IMR-90 (cell line): ENCODE measurements at regions not wholly inside any gene's neighbourhood (a gene's known extent, or its start where the extent isn't known, plus 50 kb on each side); places are given as distances from the start of the nearest gene placed in this dataset.

Experiments
- ATAC-seq: fragments of 200-7000 bp; cut with Tn5 transposase; 2 replicates; pipeline ENCODE4 v1.9.1; 2020; ENCODE audit warnings: low read depth, mild to moderate bottlenecking, moderate library complexity
- BruUV-seq: library from RNA; stranded (reverse); fragments of 400-500 nt; replicated peaks from 2 replicates; lab custom pipeline; 2021; lab: Mats Ljungman, UMichigan
- CTCF ChIA-PET: fragments of 300-600 bp; formaldehyde crosslinking; extraction: SDS; loops from one replicate; lab custom pipeline; 2021; ENCODE audit warnings: antibody characterized with exemption; lab: Yijun Ruan, JAX
- POLR2A ChIA-PET: fragments of 300-600 bp; sonication (Branson Sonifier 250); formaldehyde crosslinking; loops from one replicate; lab custom pipeline; 2022; ENCODE audit warnings: antibody characterized with exemption; ENCODE audit not compliant: unreplicated experiment; lab: Charles Lee
- DNase-seq: peaks from one replicate; pipeline ENCODE4 v3.0.0; 2013
- H2AFZ ChIP-seq: replicated peaks from 2 replicates; pipeline ENCODE3; 2013; ENCODE audit warnings: low read length, mild to moderate bottlenecking; ENCODE audit not compliant: poor library complexity
- H2AK5ac ChIP-seq: 2 replicates; pipeline ENCODE4 v1.6.1; 2013; ENCODE audit warnings: low read depth, low read length, inconsistent platforms
- H2AK9ac ChIP-seq: replicated peaks from 2 replicates; pipeline ENCODE3; 2013; ENCODE audit warnings: mild to moderate bottlenecking, low read depth, low read length, moderate library complexity; ENCODE audit not compliant: poor library complexity
- H2BK120ac ChIP-seq: 2 replicates; pipeline ENCODE4 v1.6.1; 2013; ENCODE audit warnings: low read depth, low read length, inconsistent platforms
- H2BK15ac ChIP-seq: 3 replicates; pipeline ENCODE4 v1.6.1; 2013; ENCODE audit warnings: low read depth, low read length, inconsistent platforms
- H2BK20ac ChIP-seq: 2 replicates; pipeline ENCODE4 v1.6.1; 2013; ENCODE audit warnings: low read depth, mild to moderate bottlenecking, inconsistent platforms, low read length, moderate library complexity
- H2BK5ac ChIP-seq: 2 replicates; pipeline ENCODE4 v1.6.1; 2013; ENCODE audit warnings: mild to moderate bottlenecking, low read depth, low read length, inconsistent platforms; ENCODE audit not compliant: poor library complexity, severe bottlenecking
- H3K14ac ChIP-seq: replicated peaks from 2 replicates; pipeline ENCODE4 v1.6.1; 2013; ENCODE audit warnings: low read depth, low read length, inconsistent platforms
- H3K18ac ChIP-seq: 2 replicates; pipeline ENCODE4 v1.6.1; 2013; ENCODE audit warnings: low read depth, low read length, control low read depth
- H3K23ac ChIP-seq: 2 replicates; pipeline ENCODE4 v1.6.1; 2013; ENCODE audit warnings: low read depth, low read length, inconsistent platforms
- H3K27ac ChIP-seq: 2 replicates; pipeline ENCODE4 v1.5.1; 2013; ENCODE audit warnings: mild to moderate bottlenecking, control low read depth, low read length; ENCODE audit not compliant: insufficient read depth
- H3K27me3 ChIP-seq: 2 replicates; pipeline ENCODE4 v1.6.1; 2013; ENCODE audit warnings: low read length; ENCODE audit not compliant: control insufficient read depth, insufficient read depth
- H3K36me3 ChIP-seq: 2 replicates; pipeline ENCODE4 v1.6.1; 2013; ENCODE audit warnings: low read length, mixed read lengths; ENCODE audit not compliant: control insufficient read depth, insufficient read depth
- H3K4ac ChIP-seq: 2 replicates; pipeline ENCODE4 v1.6.1; 2013; ENCODE audit warnings: low read depth, low read length, inconsistent platforms
- H3K4me1 ChIP-seq: 2 replicates; pipeline ENCODE4 v1.6.1; 2013; ENCODE audit warnings: low read length, mixed read lengths; ENCODE audit not compliant: control insufficient read depth, insufficient read depth
- H3K4me2 ChIP-seq: 2 replicates; pipeline ENCODE4 v1.6.1; 2013; ENCODE audit warnings: low read depth, mild to moderate bottlenecking, control low read depth, low read length, moderate library complexity
- H3K4me3 ChIP-seq: 2 replicates; pipeline ENCODE4 v1.5.1; 2013; ENCODE audit warnings: low read depth, mild to moderate bottlenecking, control low read depth, low read length, moderate library complexity; ENCODE audit not compliant: insufficient read depth
- H3K56ac ChIP-seq: 2 replicates; pipeline ENCODE4 v1.6.1; 2013; ENCODE audit warnings: low read length, inconsistent platforms; ENCODE audit not compliant: insufficient read depth; ENCODE audit errors: extremely low read depth
- H3K79me1 ChIP-seq, 2 experiments: 2 replicates each; pipeline ENCODE4 v1.6.1; 2013; ENCODE audit warnings: low read length in 2 of 2, inconsistent platforms in 1 of 2, low read depth in 1 of 2
- H3K9ac ChIP-seq: 2 replicates; pipeline ENCODE4 v1.6.1; 2013; ENCODE audit warnings: low read depth, low read length, control low read depth
- H3K9me1 ChIP-seq: 2 replicates; pipeline ENCODE4 v1.6.1; 2013; ENCODE audit warnings: low read length, inconsistent platforms; ENCODE audit not compliant: insufficient read depth
- H3K9me3 ChIP-seq: 2 replicates; pipeline ENCODE4 v1.6.1; 2013; ENCODE audit warnings: low read length; ENCODE audit not compliant: control insufficient read depth, insufficient read depth
- H4K20me1 ChIP-seq: 2 replicates; pipeline ENCODE4 v1.6.1; 2013; ENCODE audit warnings: low read length, inconsistent platforms; ENCODE audit not compliant: insufficient read depth
- H4K5ac ChIP-seq: 2 replicates; pipeline ENCODE4 v1.6.1; 2013; ENCODE audit warnings: mild to moderate bottlenecking, low read depth, low read length, control low read depth
- H4K8ac ChIP-seq, 2 experiments: 2 replicates each; pipeline ENCODE4 v1.6.1; 2013; ENCODE audit warnings: low read depth in 2 of 2, low read length in 2 of 2, control low read depth in 1 of 2, inconsistent platforms in 1 of 2
- H4K91ac ChIP-seq: 2 replicates; pipeline ENCODE4 v1.6.1; 2013; ENCODE audit warnings: low read depth, low read length, inconsistent platforms; ENCODE audit not compliant: insufficient read depth
- BHLHE40 ChIP-seq: fragments of 150-350 bp; IDR thresholded peaks from 2 replicates; pipeline ENCODE4 v1.6.1; 2016; ENCODE audit warnings: mild to moderate bottlenecking, low read depth, low read length
- CEBPB ChIP-seq: IDR thresholded peaks from 2 replicates; pipeline ENCODE4 v1.6.1; 2012; ENCODE audit warnings: low read depth, low read length, improper control_type of control experiment
- CHD1 ChIP-seq: IDR thresholded peaks from 2 replicates; pipeline ENCODE4 v1.6.1; 2012; ENCODE audit warnings: low read depth, low read length, improper control_type of control experiment
- FOS ChIP-seq: fragments of 150-350 bp; IDR thresholded peaks from 2 replicates; pipeline ENCODE4 v1.6.1; 2016; ENCODE audit warnings: low read depth, low read length
- MAFK ChIP-seq: IDR thresholded peaks from 2 replicates; pipeline ENCODE4 v1.6.1; 2012; ENCODE audit warnings: low read depth, low read length, improper control_type of control experiment
- MAZ ChIP-seq: IDR thresholded peaks from 2 replicates; pipeline ENCODE4 v1.6.1; 2012; ENCODE audit warnings: low read depth, mild to moderate bottlenecking, low read length, improper control_type of control experiment, moderate library complexity, borderline replicate concordance
- MXI1 ChIP-seq: IDR thresholded peaks from 2 replicates; pipeline ENCODE4 v1.6.1; 2012; ENCODE audit warnings: low read depth, mild to moderate bottlenecking, low read length, moderate library complexity, borderline replicate concordance
- NFE2L2 ChIP-seq: fragments of 150-350 bp; IDR thresholded peaks from 2 replicates; pipeline ENCODE4 v1.6.1; 2016; ENCODE audit warnings: low read depth, mild to moderate bottlenecking, low read length
- POLR2A ChIP-seq: IDR thresholded peaks from 2 replicates; pipeline ENCODE4 v1.6.1; 2012; ENCODE audit warnings: mild to moderate bottlenecking, low read depth, low read length
- RAD21 ChIP-seq: IDR thresholded peaks from 2 replicates; pipeline ENCODE4 v1.6.1; 2012; ENCODE audit warnings: low read length, improper control_type of control experiment
- RCOR1 ChIP-seq: IDR thresholded peaks from 2 replicates; pipeline ENCODE4 v1.6.1; 2012; ENCODE audit warnings: mild to moderate bottlenecking, low read length, improper control_type of control experiment; ENCODE audit not compliant: insufficient replicate concordance
- RFX5 ChIP-seq: IDR thresholded peaks from 2 replicates; pipeline ENCODE4 v1.8.0; 2012; ENCODE audit warnings: low read depth, mild to moderate bottlenecking, low read length, moderate library complexity
- SMC3 ChIP-seq: fragments of 150-350 bp; IDR thresholded peaks from 2 replicates; pipeline ENCODE4 v1.6.1; 2016; ENCODE audit warnings: low read depth, mild to moderate bottlenecking, antibody characterized with exemption, low read length, moderate library complexity
- USF2 ChIP-seq: fragments of 150-350 bp; IDR thresholded peaks from 2 replicates; pipeline ENCODE4 v1.6.1; 2017; ENCODE audit warnings: mild to moderate bottlenecking, antibody characterized with exemption, low read length, low read depth
- dilution Hi-C: fragments of 300-500 bp; cut with HindIII; formaldehyde crosslinking; loops from one replicate; pipeline ENCODE4 v1.14.3; 2018; ENCODE audit warnings: low sequenced_read_pairs; ENCODE audit not compliant: unreplicated experiment
- in situ Hi-C: fragments of 300-500 bp; cut with MboI; formaldehyde crosslinking; loops from 3 replicates; pipeline ENCODE4 v1.14.3; 2019; ENCODE audit warnings: low sequenced_read_pairs, inconsistent platforms, mixed read lengths
- intact Hi-C: fragments of 100-400 bp; cut with micrococcal nuclease; formaldehyde crosslinking; loops from 2 replicates; pipeline ENCODE4 v1.10.0; 2022
- TF ChIP-seq, protein P1 (sequence below): conservative IDR thresholded peaks from 2 replicates; pipeline ENCODE4 v1.5.1; 2012; ENCODE audit warnings: mild to moderate bottlenecking, low read depth, low read length, improper control_type of control experiment
- TF ChIP-seq, protein P2 (sequence below): fragments of 150-350 bp; IDR thresholded peaks from 2 replicates; pipeline ENCODE4 v1.6.1; 2016; ENCODE audit warnings: low read depth, mild to moderate bottlenecking, low read length, moderate library complexity, borderline replicate concordance

- H3K9me3 ChIP-seq: peaks cover 8% of the 10 kb centered on the region
- H3K9me1 ChIP-seq: no peaks in the 10 kb centered on the region
- H4K8ac ChIP-seq: no peak overlapping the region
- no peak overlapping the region for H3K4ac ChIP-seq
- no peak overlapping the region for H2BK120ac ChIP-seq
- BruUV-seq: no TSS peak
- H3K56ac ChIP-seq: no peak overlapping the region
- ATAC-seq (no peak), DNase-seq (no peak)
- H3K14ac ChIP-seq: no peak overlapping the region
- POLR2A ChIA-PET: no interaction called here
- no peak overlapping the region for H2BK20ac ChIP-seq
- H2BK15ac ChIP-seq: no peak overlapping the region
- no peak overlapping the region for H4K5ac ChIP-seq
- H2AFZ ChIP-seq: no peak overlapping the region
- H3K23ac ChIP-seq: no peak overlapping the region
- TF ChIP-seq BHLHE40 (no peak), MXI1 (no peak), FOS (no peak), CEBPB (no peak), MAFK (no peak), USF2 (no peak), MAZ (no peak), RAD21 (no peak), NFE2L2 (no peak), RFX5 (no peak), RCOR1 (no peak), SMC3 (no peak), POLR2A (no peak), CHD1 (no peak)
- TF ChIP-seq, protein P1, sequence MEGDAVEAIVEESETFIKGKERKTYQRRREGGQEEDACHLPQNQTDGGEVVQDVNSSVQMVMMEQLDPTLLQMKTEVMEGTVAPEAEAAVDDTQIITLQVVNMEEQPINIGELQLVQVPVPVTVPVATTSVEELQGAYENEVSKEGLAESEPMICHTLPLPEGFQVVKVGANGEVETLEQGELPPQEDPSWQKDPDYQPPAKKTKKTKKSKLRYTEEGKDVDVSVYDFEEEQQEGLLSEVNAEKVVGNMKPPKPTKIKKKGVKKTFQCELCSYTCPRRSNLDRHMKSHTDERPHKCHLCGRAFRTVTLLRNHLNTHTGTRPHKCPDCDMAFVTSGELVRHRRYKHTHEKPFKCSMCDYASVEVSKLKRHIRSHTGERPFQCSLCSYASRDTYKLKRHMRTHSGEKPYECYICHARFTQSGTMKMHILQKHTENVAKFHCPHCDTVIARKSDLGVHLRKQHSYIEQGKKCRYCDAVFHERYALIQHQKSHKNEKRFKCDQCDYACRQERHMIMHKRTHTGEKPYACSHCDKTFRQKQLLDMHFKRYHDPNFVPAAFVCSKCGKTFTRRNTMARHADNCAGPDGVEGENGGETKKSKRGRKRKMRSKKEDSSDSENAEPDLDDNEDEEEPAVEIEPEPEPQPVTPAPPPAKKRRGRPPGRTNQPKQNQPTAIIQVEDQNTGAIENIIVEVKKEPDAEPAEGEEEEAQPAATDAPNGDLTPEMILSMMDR: no peak
- TF ChIP-seq, protein P2, sequence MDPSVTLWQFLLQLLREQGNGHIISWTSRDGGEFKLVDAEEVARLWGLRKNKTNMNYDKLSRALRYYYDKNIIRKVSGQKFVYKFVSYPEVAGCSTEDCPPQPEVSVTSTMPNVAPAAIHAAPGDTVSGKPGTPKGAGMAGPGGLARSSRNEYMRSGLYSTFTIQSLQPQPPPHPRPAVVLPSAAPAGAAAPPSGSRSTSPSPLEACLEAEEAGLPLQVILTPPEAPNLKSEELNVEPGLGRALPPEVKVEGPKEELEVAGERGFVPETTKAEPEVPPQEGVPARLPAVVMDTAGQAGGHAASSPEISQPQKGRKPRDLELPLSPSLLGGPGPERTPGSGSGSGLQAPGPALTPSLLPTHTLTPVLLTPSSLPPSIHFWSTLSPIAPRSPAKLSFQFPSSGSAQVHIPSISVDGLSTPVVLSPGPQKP: no peak
- CTCF ChIA-PET: no interaction called here
- H3K9ac ChIP-seq: no peak overlapping the region
- dilution Hi-C loops (no loop called here), intact Hi-C loops (no loop called here), in situ Hi-C loops (no loop called here)
- no peak overlapping the region for H3K4me2 ChIP-seq
- H2AK5ac ChIP-seq: no peak overlapping the region
- H2AK9ac ChIP-seq: no peak overlapping the region
- H2BK5ac ChIP-seq: no peak overlapping the region
- no peaks in the 10 kb centered on the region for H3K79me1 ChIP-seq
- H3K36me3 ChIP-seq: no peaks in the 10 kb centered on the region
- no peaks in the 10 kb centered on the region for H4K20me1 ChIP-seq
- no peaks in the 10 kb centered on the region for H3K4me1 ChIP-seq
- H4K91ac ChIP-seq: no peak overlapping the region
- no peak overlapping the region for H3K27ac ChIP-seq
- H3K18ac ChIP-seq: no peak overlapping the region
- H3K4me3 ChIP-seq: no peak overlapping the region
- no peaks in the 10 kb centered on the region for H3K27me3 ChIP-seq
Measured at GRCh38 chr3:181076558-181076957, 87.0 kb upstream of the DNAJC19 start.
